Fibroblast of skin of abdomen (primary cell): ENCODE measurements at regions not wholly inside any gene's neighbourhood (a gene's known extent, or its start where the extent isn't known, plus 50 kb on each side); places are given as distances from the start of the nearest gene placed in this dataset.

ENCODE experiments used
- DNase-seq: peaks from one replicate; pipeline ENCODE4 v3.0.0-alpha.2; 2013

DNA sequence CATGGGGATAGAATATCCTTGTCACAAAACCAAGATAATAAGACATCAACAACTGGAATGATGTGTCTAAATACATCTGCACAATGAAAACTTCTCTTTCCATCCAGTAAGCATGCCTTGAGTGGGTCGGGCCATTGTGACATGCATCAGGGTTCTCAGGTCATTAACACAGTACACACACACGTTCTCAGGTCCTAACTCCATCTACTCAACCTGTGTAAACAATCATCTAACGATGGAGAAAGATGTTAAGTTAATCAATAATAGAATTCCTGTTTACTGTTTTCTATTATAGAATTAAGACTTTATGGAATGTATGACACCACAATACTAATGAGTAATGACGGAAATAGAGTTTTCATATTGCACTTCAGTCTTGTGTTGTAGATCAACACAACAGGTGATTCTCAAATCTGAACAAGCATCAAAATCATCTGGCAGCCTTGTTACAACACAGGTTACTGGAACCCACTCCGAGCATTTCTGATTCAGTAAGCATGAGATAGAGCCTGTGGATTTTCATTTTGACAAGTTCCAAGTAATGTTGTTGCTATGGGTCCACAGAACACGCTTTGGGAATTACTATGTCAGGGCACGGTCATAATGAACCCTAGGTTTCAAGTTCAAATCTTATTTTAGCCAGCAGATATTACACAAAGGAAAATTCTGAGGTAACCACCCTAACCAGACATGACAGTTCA lies 315.8 kb upstream of the TEX13C start:
- no peak for DNase-seq

DNA sequence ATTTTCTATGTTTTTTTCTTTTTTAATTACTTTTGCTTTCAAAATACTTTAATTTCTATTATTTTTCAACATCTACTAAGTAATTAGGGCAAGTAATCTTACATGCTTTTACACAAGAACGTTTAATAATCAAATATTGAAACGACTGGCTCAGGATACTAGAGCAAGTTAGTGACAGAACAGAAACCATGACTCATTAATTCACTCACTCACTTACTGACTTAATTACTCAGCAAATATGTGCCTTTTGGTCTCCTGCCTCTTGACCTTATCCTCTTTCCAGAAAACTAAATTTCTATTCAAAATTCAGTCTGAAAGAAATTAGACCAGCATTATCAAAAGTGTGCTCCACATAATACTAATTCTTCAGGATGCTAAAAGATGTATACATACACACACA lies 314.9 kb upstream of the TEX13C start:
- no peak for DNase-seq

DNA sequence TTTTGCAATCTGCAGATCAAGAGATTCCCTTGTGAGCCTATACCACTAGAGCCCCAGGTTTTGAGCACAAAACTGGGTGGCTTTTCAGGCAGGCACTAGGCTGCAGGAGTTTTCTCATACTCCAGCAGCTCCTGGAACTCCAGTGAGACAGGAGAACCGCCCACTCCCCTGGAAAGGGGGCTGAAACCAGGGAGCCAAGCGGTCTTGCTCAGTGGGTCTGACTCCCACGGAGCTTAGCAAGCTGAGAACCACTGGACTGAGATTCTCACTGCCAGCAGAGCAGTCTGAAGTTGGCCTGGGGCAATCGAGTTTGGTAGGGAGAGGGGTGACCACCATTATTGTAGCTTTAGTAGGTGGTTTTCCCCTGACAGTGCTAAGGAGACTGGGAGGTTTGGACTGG lies 313.8 kb upstream of the TEX13C start:
- no peak for DNase-seq

DNA sequence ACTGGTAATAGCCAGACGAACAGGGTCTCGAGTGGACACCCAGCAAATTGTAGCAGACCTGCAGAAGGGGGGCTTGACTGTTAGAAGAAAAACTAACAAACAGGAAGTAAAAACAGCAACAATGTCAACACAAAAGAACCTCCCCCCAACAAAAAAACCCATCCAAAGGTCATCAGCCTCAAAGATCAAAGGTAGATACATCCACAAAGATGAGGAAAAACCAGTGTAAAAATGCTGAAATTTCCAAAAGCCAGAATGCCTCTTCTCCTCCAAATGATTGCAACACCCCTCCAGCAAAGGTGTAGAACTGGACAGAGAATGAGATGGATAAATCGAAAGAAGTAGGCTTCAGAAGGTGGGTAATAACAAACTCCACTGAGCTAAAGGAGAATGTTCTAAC lies 313.0 kb upstream of the TEX13C start:
- no peak for DNase-seq

DNA sequence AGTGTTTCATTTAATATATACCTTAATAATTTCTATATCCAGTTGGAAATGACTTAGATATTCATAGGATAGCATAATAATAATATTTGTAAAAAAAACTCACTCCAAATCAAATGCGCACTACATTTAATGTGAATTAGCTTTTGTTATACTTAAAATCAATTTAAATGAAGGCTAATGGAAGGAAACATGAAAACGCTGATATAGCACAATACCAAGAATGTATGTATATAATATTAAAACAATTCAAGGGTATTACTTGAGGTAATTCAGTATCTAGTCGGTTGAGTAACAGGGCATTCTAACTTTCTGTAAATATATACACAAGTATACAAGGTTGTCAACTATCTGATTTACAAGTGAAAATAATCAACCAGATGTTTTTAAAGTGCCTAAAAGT lies 307.1 kb upstream of the TEX13C start:
- no peak for DNase-seq

DNA sequence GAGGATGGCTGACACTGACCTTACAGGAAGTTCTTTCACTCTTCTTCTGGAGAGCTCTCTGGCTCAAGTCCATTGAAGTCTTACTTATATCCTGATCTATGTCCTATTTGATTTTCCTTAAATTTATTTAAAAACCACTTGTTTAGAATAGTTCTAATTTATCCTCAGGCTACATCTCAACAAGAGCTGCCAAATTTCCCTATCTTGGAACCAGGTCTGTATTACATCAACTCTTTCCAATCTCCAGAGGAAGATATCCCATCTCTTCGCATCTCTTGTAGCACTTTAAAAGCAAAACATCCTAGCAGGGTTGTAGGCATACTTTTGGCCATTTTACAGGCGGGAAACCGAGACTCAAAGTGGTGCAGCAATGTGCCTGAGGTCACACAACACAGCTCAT lies 290.5 kb upstream of the TEX13C start:
- DNase-seq, result no peak
